Liver (tissue), 3 donors: ENCODE measurements at regions not wholly inside any gene's neighbourhood (a gene's known extent, or its start where the extent isn't known, plus 50 kb on each side); places are given as distances from the start of the nearest gene placed in this dataset.

ENCODE experiments used
- ATF3 ChIP-seq: IDR thresholded peaks from 2 replicates; pipeline ENCODE4 v1.6.1; 2016; ENCODE audit warnings: antibody characterized with exemption
- CTCF ChIP-seq: fragments of 150-350 bp; IDR thresholded peaks from 2 replicates; pipeline ENCODE4 v1.5.1; 2017; ENCODE audit warnings: improper control_type of control experiment, low read depth, low read length; ENCODE audit not compliant: missing input control
- FOXA1 ChIP-seq: IDR thresholded peaks from 2 replicates; pipeline ENCODE4 v1.6.1; 2016; ENCODE audit warnings: antibody characterized with exemption
- GABPA ChIP-seq, 2 donors: IDR thresholded peaks in 1 of 2; conservative IDR thresholded peaks in 1 of 2; 2 replicates each; pipeline ENCODE4 v1.6.1; 2016; ENCODE audit warnings: antibody characterized with exemption in 2 of 2, mild to moderate bottlenecking in 1 of 2, moderate library complexity in 1 of 2
- JUND ChIP-seq, 2 donors: IDR thresholded peaks; 2 replicates each; pipeline ENCODE4 v1.6.1; 2016; ENCODE audit warnings: antibody characterized with exemption in 2 of 2
- RAD21 ChIP-seq, 2 donors: IDR thresholded peaks; 2 replicates each; pipeline ENCODE4 v1.6.1; 2016; ENCODE audit warnings: antibody characterized with exemption in 2 of 2, mild to moderate bottlenecking in 2 of 2
- REST ChIP-seq: IDR thresholded peaks from 2 replicates; pipeline ENCODE4 v1.6.1; 2016; ENCODE audit warnings: antibody characterized with exemption, mild to moderate bottlenecking
- TAF1 ChIP-seq: conservative IDR thresholded peaks from 2 replicates; pipeline ENCODE4 v1.6.1; 2016; ENCODE audit warnings: antibody characterized with exemption, mild to moderate bottlenecking
- YY1 ChIP-seq: IDR thresholded peaks from 2 replicates; pipeline ENCODE4 v1.6.1; 2016; ENCODE audit warnings: antibody characterized with exemption, mild to moderate bottlenecking
- donor health status: healthy.
- donor health status: healthy.

GRCh38 chr9:31870276-31870675, 514.2 kb upstream of the ACO1 start:
- TF ChIP-seq YY1 = no peak
- TF ChIP-seq CTCF = no peak
- no peak for TF ChIP-seq REST
- no peak for TF ChIP-seq TAF1
- TF ChIP-seq FOXA1 = no peak
- TF ChIP-seq ATF3 = no peak
- no peak for TF ChIP-seq JUND (IDR thresholded peaks at IDR 0.05)
- TF ChIP-seq RAD21 (IDR thresholded peaks at IDR 0.05) = no peak
- TF ChIP-seq GABPA (IDR thresholded peaks at IDR 0.05 in 1 of 2, conservative IDR thresholded peaks at IDR 0.05 in 1 of 2) = no peak
